ENCODE measurements at regions not wholly inside any gene's neighbourhood (a gene's known extent, or its start where the extent isn't known, plus 50 kb on each side); places are given as distances from the start of the nearest gene placed in this dataset.

DNA sequence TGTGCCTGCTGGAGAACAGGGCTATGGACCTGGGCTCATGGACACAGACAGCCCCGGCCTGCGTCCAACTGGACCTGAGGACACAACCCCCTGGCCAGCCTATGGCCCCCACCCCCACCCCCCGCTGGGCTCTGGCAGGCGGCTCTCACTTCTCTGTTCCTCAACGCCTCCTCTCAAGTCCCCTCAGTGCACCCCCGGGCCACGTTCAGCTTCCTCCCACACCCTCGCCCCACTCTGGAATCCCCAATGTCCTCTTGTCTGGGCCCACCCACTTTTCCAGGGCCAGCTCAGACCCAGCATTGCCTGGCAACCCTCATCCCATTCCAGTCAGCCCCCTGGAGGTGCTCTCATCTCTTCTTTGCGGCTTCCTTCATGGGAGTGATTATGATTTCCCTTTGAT, 130.2 kb upstream of the SPACA7 start:
- Histone ChIP-seq H3K9ac (ENCODE audit: low read length) (no peak overlapping the region), H3K27me3 (ENCODE audit: control insufficient read depth, insufficient read depth, low read length) (no peaks in the 10 kb centered on the region), H3K27ac (ENCODE audit: low read length) (no peak overlapping the region), H3K4me3 (ENCODE audit: low read length) (no peak overlapping the region), H3K9me3 (ENCODE audit: control insufficient read depth, low read depth, low read length) (no peaks in the 10 kb centered on the region), H3K4me1 (ENCODE audit: control insufficient read depth, low read depth, low read length) (no peaks in the 10 kb centered on the region), H3K36me3 (ENCODE audit: control insufficient read depth, low read depth, low read length) (no peaks in the 10 kb centered on the region)

DNA sequence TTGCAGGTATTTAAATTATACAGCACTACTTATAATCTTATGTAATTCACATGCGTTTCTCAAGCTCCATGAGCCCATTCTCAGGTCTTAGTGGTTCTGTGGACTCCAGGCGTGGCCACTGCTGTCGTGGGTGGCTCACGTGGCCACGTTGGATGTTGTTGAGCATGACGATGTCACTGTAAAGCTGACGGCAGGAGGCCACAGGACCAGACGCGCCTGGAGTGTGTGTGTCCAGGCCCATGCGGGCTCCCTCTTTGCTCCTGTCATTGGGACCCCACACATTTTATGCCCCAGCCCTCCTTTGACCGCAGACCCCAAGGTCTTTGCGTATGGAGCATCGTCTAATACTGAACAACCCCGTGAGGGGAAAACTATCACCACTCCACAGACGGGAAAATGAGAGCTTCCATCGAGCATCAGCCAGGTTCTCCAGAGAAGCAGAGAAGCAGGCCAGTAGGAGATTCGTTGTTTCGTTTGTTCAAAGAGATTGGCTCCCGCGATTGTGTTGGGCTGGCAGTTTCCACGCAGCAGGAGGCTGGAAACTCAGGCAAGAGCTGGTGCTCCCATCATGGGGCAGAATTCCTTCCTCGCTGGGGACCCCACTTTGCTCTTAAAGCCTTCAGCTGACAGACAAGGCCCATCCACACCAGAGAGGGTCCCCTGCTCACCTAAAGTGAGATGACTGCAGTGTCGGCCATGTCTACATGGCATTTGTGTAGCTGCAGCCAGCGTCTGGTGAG, 129.3 kb upstream of the SPACA7 start:
- H3K4me1 ChIP-seq (ENCODE audit: control insufficient read depth, low read depth, low read length), result no peaks in the 10 kb centered on the region
- H3K9ac ChIP-seq (ENCODE audit: low read length), result no peak overlapping the region
- H3K9me3 ChIP-seq (ENCODE audit: control insufficient read depth, low read depth, low read length), result no peaks in the 10 kb centered on the region
- no peak overlapping the region for H3K27ac ChIP-seq (ENCODE audit: low read length)
- no peaks in the 10 kb centered on the region for H3K36me3 ChIP-seq (ENCODE audit: control insufficient read depth, low read depth, low read length)
- H3K4me3 ChIP-seq (ENCODE audit: low read length), result no peak overlapping the region
- H3K27me3 ChIP-seq (ENCODE audit: control insufficient read depth, insufficient read depth, low read length), result no peaks in the 10 kb centered on the region

DNA sequence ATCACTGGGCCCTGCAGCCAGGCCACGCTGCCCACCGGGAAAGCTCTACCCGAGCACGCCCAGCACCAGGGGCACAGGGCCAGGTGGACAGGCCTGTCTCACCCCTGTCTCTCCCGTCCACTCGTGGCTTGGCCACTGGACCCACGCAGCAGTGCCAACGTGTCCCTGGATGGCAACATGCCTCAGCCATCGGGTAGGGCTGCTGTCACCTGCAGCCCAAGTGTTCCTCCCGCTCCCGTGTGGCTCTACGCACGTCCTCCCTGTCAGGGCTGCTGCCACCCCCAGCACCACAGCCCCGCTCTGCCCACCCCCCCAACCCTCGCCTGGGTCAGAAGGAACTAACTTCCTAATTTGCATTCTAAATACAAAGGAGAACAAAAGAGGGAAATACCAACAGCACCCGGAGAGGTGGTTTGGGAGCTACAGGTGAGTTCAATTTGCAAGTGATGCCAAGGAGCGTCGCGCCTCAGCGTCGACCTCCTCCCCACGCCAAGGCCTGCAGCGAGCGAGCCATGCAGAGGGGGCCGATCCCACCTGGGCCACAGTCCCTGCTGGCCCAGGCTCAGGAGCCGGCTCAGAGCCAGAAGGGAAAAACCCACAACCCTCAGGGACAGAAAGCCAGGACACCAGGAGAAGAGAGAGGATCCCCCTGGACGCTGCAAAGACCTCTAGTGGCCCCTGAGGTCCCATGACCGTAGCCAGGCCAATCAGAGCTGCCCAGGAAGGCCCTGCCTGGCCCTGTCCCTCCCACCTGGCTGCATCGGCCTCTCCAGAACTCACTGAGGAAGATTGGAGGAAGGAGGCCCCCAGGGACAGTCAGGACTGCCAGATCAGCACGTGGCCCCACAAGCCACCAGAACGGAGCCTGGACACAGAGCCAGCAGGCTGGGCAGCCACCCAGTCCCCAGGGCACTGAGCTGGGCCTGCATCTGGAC, 128.4 kb upstream of the SPACA7 start:
- Histone ChIP-seq H3K9ac (ENCODE audit: low read length) (no peak overlapping the region), H3K27me3 (ENCODE audit: control insufficient read depth, insufficient read depth, low read length) (no peaks in the 10 kb centered on the region), H3K27ac (ENCODE audit: low read length) (no peak overlapping the region), H3K4me3 (ENCODE audit: low read length) (no peak overlapping the region), H3K4me1 (ENCODE audit: control insufficient read depth, low read depth, low read length) (no peaks in the 10 kb centered on the region), H3K9me3 (ENCODE audit: control insufficient read depth, low read depth, low read length) (no peaks in the 10 kb centered on the region), H3K36me3 (ENCODE audit: control insufficient read depth, low read depth, low read length) (no peaks in the 10 kb centered on the region)

DNA sequence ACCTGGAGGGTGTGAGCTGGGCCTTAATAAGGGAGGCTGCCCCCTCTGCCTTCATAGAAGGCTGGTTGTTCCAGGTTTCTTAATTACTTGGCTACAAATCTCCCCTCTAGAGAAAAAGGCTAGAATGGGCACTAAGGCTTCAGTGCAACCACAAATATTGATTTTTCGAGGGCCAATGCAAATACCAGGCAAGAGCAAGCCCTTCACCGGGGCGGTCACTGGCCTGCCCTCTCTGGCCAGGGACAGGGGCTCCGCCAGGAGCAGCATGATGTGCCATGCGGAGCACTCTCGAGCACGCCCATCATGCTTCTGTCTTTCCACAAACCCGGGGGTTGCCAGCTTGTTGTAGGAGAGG, 127.8 kb upstream of the SPACA7 start:
- H3K9me3 ChIP-seq (ENCODE audit: control insufficient read depth, low read depth, low read length), result no peaks in the 10 kb centered on the region
- H3K4me3 ChIP-seq (ENCODE audit: low read length), result no peak overlapping the region
- H3K27ac ChIP-seq (ENCODE audit: low read length), result no peak overlapping the region
- H3K36me3 ChIP-seq (ENCODE audit: control insufficient read depth, low read depth, low read length), result no peaks in the 10 kb centered on the region
- H3K9ac ChIP-seq (ENCODE audit: low read length), result no peak overlapping the region
- H3K4me1 ChIP-seq (ENCODE audit: control insufficient read depth, low read depth, low read length), result no peaks in the 10 kb centered on the region
- H3K27me3 ChIP-seq (ENCODE audit: control insufficient read depth, insufficient read depth, low read length), result no peaks in the 10 kb centered on the region

DNA sequence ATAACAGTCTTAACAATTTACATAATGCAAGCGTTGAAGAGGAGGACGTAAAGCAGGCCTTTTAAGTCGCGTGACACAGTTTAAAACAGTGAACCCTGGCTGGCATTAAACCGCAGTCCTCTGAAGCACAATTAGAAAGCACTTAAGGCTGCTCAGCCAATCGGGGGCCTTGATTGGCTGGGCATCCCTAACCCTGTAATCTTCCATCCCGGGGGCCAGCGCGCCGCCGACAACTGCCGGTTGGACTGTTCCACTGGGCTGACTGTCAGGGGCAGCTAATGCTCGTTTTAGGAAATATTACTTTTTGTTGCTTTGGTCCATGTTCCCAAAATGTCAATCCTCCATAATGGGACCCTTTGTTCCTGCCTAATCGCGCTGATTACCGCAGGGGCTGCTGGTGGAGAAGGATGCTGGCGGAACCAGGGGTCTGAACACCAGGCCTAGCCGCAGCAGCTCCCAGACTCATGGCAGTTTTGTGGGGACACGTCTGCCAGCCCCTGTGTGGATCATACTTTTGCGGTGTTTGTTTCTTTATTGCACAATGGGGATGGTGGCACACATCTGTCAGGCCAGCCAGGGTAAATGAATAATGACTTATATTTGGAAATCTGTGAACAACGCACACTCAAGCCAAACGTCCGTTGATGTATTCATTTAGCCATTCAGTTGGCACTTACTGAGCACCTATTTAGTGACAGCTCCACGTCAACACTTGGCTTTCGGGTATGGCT, 127.1 kb upstream of the SPACA7 start:
- Histone ChIP-seq H3K36me3 (ENCODE audit: control insufficient read depth, low read depth, low read length) (no peaks in the 10 kb centered on the region), H3K27ac (ENCODE audit: low read length) (no peak overlapping the region), H3K9me3 (ENCODE audit: control insufficient read depth, low read depth, low read length) (no peaks in the 10 kb centered on the region), H3K4me3 (ENCODE audit: low read length) (no peak overlapping the region), H3K9ac (ENCODE audit: low read length) (no peak overlapping the region), H3K4me1 (ENCODE audit: control insufficient read depth, low read depth, low read length) (no peaks in the 10 kb centered on the region), H3K27me3 (ENCODE audit: control insufficient read depth, insufficient read depth, low read length) (no peaks in the 10 kb centered on the region)

DNA sequence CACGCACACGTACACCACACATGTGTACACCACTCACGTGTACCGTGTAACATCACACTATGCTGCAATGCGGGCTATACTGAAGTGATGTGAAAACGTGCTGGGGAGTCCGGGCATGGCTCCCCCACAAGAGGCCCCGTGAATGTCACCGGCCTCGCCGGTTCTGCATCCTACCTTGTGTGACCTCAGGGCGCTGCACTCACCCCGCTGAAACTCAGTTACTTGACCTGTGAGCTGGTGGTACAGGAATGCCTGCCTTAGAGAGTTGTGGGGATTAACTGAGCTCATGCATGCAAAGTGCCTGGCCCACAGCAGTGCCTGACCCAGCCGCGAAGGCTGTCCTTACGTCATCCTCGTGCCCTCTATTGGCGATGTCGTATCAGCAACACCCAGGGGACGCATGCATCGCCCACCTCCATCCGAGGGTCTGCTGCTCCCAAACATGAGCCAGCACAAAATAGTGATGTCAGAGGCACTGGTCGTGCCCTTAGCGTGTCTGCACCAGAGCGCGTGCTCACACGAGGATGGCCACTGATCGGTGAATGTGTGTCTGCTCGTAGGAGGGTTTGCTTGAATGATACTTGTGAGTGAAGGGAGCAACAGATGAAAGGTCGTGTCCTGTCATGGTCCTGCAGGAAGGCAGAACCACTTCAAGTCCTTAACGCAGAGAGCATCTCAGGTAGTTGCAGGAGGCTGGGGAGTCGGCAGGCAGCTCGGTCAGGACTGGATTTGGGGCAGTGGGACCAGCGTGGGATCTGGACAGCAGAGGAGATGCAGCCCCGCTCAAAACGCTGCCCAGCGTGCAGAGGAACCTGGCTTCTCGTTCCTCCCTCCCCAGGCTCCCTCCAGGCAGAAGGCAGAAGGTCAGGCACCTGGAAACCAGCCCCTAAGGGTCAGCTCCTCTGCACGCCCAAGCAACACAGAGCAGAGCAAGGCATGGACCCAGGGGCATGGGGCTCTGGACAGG, 126.2 kb upstream of the SPACA7 start:
- Histone ChIP-seq H3K27me3 (ENCODE audit: control insufficient read depth, insufficient read depth, low read length) (no peaks in the 10 kb centered on the region), H3K27ac (ENCODE audit: low read length) (no peak overlapping the region), H3K9ac (ENCODE audit: low read length) (no peak overlapping the region), H3K4me1 (ENCODE audit: control insufficient read depth, low read depth, low read length) (no peaks in the 10 kb centered on the region), H3K4me3 (ENCODE audit: low read length) (no peak overlapping the region), H3K36me3 (ENCODE audit: control insufficient read depth, low read depth, low read length) (no peaks in the 10 kb centered on the region), H3K9me3 (ENCODE audit: control insufficient read depth, low read depth, low read length) (no peaks in the 10 kb centered on the region)

DNA sequence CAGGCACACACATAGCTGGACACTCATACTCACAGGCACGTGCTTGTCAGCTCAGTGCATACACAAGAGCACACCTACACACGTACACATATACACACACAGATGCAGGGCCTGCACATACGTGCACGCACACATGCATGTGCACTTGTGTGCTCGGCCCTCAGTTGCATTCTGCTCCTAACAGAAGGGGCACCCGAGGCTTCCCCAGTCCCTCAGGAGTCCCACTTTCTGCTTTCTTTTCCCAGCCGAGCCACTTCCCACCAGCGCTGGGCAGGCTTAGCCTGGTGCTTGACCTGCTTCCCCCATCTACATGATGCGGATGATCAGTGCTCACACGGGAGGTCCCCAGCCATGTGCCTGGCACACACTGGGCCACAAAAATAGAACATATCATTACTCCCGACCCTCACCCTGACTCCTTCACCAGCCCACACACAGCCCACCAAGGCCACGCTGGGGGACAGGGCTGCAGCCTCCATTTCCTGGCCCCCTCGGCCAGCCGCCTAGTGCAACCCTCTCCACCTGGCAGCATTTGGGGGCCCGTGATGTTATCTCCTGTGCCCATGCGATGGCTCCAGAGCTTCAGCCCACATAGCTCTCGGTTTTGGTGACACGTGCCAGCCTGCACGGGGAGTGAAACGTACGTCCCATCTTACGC, 125.2 kb upstream of the SPACA7 start:
- Histone ChIP-seq H3K4me1 (ENCODE audit: control insufficient read depth, low read depth, low read length) (no peaks in the 10 kb centered on the region), H3K36me3 (ENCODE audit: control insufficient read depth, low read depth, low read length) (no peaks in the 10 kb centered on the region), H3K27me3 (ENCODE audit: control insufficient read depth, insufficient read depth, low read length) (no peaks in the 10 kb centered on the region), H3K4me3 (ENCODE audit: low read length) (no peak overlapping the region), H3K27ac (ENCODE audit: low read length) (no peak overlapping the region), H3K9ac (ENCODE audit: low read length) (no peak overlapping the region), H3K9me3 (ENCODE audit: control insufficient read depth, low read depth, low read length) (no peaks in the 10 kb centered on the region)

DNA sequence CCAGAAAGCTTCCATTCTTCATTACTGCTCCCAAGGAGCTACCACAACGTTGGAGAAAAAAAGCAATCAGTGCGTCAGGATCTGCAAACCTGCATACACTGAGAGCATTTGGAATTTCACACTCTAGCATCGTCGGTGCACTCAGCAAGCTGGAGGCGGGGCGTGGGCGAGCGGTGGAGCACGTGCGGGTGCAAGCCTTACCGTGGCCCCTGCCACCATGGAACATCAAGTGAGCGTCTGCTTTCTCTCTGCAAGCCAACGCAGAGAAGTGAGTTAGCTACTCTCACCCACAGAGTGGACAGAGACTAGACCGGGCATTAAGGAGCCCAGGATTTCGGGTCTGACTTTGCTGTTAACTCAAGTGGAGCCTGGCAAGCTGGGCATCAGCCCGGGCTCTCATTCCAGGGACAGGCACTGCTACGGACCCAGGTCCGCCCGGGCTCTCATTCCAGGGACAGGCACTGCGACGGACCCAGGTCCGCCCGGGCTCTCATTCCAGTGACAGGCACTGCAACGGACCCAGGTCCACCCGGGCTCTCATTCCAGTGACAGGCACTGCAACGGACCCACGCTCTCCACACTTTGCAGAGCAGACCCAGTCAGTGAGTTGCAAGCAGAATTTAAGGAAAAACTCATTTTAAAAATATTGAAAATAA, 124.1 kb upstream of the SPACA7 start:
- Histone ChIP-seq H3K4me1 (ENCODE audit: control insufficient read depth, low read depth, low read length) (no peaks in the 10 kb centered on the region), H3K27ac (ENCODE audit: low read length) (no peak overlapping the region), H3K27me3 (ENCODE audit: control insufficient read depth, insufficient read depth, low read length) (no peaks in the 10 kb centered on the region), H3K36me3 (ENCODE audit: control insufficient read depth, low read depth, low read length) (no peaks in the 10 kb centered on the region), H3K9me3 (ENCODE audit: control insufficient read depth, low read depth, low read length) (no peaks in the 10 kb centered on the region), H3K9ac (ENCODE audit: low read length) (no peak overlapping the region), H3K4me3 (ENCODE audit: low read length) (no peak overlapping the region)

DNA sequence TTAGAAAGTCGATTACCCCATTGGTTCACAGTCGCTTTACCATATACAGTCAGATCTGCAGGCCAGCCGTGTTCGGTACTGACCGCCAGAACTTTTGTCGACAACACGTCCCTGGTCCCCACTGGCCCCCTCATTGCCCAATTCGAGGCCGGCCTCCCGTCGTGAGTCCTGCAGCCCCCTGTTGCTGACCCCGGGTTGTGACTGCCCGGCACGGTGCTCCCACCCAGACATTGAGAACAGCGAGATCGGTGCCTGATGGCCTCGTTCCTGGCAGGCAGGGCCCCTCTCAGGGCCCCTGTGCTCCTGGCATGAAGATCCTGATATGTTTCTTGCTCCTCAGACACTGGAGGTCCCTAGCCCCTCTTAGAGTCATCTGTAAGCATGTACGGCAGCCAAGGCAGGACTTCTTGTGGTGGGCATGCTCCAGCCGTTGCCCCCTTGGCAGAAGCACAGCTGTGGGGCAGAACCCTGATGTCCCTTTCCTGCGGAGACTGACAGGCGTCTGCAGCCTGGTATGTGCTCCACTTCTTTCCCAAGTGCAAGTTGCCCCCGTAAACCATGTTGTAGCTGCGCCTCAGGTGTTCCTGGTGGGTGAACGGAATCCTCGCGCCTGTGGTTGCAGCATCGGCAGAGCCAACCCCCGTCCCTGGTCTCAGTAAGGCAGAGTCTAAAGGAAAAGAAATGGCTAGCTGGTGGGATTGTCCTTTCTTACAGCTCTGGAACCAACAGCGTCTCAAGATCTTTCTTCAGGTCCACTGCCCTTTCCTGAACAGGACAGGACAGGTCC, 123.2 kb upstream of the SPACA7 start:
- Histone ChIP-seq H3K9me3 (ENCODE audit: control insufficient read depth, low read depth, low read length) (no peaks in the 10 kb centered on the region), H3K4me3 (ENCODE audit: low read length) (no peak overlapping the region), H3K27me3 (ENCODE audit: control insufficient read depth, insufficient read depth, low read length) (no peaks in the 10 kb centered on the region), H3K4me1 (ENCODE audit: control insufficient read depth, low read depth, low read length) (no peaks in the 10 kb centered on the region), H3K9ac (ENCODE audit: low read length) (no peak overlapping the region), H3K27ac (ENCODE audit: low read length) (no peak overlapping the region), H3K36me3 (ENCODE audit: control insufficient read depth, low read depth, low read length) (no peaks in the 10 kb centered on the region)

DNA sequence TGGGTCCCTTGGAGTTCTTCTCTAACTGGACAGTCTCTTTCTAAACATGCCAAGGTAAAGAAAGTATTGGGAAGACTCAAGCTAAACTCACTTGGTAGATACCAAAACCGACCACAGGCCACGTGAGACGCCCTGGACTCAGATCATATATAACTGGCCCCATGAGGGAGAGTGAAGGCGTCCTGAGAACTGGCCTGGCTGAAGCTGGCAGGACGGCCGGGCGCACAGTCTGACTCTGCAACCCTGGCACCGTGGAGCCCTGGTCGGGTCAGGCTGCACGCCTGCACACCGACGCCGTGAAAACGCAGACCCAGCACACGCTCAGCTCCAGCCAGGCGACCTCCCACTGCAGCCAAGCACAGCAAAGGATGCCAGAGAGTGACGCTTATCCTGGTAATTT, 122.5 kb upstream of the SPACA7 start:
- no peak overlapping the region for H3K4me3 ChIP-seq (ENCODE audit: low read length)
- H3K27me3 ChIP-seq (ENCODE audit: control insufficient read depth, insufficient read depth, low read length), result no peaks in the 10 kb centered on the region
- no peaks in the 10 kb centered on the region for H3K36me3 ChIP-seq (ENCODE audit: control insufficient read depth, low read depth, low read length)
- H3K4me1 ChIP-seq (ENCODE audit: control insufficient read depth, low read depth, low read length), result no peaks in the 10 kb centered on the region
- no peaks in the 10 kb centered on the region for H3K9me3 ChIP-seq (ENCODE audit: control insufficient read depth, low read depth, low read length)
- H3K9ac ChIP-seq (ENCODE audit: low read length), result no peak overlapping the region
- no peak overlapping the region for H3K27ac ChIP-seq (ENCODE audit: low read length)
